Adrenal gland (tissue), 9 donors: ENCODE measurements at regions not wholly inside any gene's neighbourhood (a gene's known extent, or its start where the extent isn't known, plus 50 kb on each side); places are given as distances from the start of the nearest gene placed in this dataset.

Experiments
- DNase-seq, 7 donors: peaks; one replicate each; pipeline ENCODE4 v3.0.0-alpha.2; 2019 to 2020
- H3K27ac ChIP-seq, 5 donors: fragments of 200-600 bp; sonication (generic) in 4 of 5; 1 replicate in 3 of 5; 2 replicates in 2 of 5; pipeline versions ENCODE4 v1.5.1 to v1.8.0; 2016 to 2020; ENCODE audit warnings: mild to moderate bottlenecking in 1 of 5
- H3K27me3 ChIP-seq: fragments of 200-600 bp; 2 replicates; pipeline ENCODE4 v1.8.0; 2021
- H3K36me3 ChIP-seq, 2 donors: fragments of 200-600 bp; replicated peaks in 1 of 2; 1 replicate in 1 of 2; 2 replicates in 1 of 2; pipeline versions ENCODE4 v1.5.1 to v1.8.0; 2018 to 2022
- H3K4me1 ChIP-seq, 2 donors: fragments of 200-600 bp; replicated peaks in 1 of 2; 1 replicate in 1 of 2; 2 replicates in 1 of 2; pipeline versions ENCODE4 v1.5.1 to v1.8.0; 2018 to 2021
- H3K4me3 ChIP-seq, 4 donors: fragments of 200-600 bp; sonication (generic) in 3 of 4; one replicate each; pipeline ENCODE4 v1.5.1; 2016 to 2018
- H3K9me3 ChIP-seq, 3 donors: fragments of 200-600 bp; sonication (generic) in 1 of 3; replicated peaks in 1 of 3; 1 replicate in 2 of 3; 2 replicates in 1 of 3; pipeline versions ENCODE4 v1.5.1 to v1.8.0; 2016 to 2021
- CTCF ChIP-seq, 6 experiments: fragments of 450-650 bp in 4 of 6; fragments of 200-600 bp in 2 of 6; sonication (generic) in 1 of 6; IDR thresholded peaks; 1 replicate in 5 of 6; 2 replicates in 1 of 6; pipeline versions ENCODE4 v1.5.1 to v1.8.0; 2016 to 2021; ENCODE audit warnings: antibody characterized with exemption in 6 of 6, mild to moderate bottlenecking in 2 of 6, moderate library complexity in 1 of 6
- POLR2A ChIP-seq, 2 donors: fragments of 450-650 bp; IDR thresholded peaks; one replicate each; pipeline ENCODE4 v1.6.1; 2017; ENCODE audit warnings: antibody characterized with exemption in 2 of 2, mild to moderate bottlenecking in 2 of 2, moderate library complexity in 1 of 2
- WGBS, 4 donors: extraction: QIAGEN DNeasy Blood & Tissue Kit in 2 of 4; methylation state at CpG; one replicate each; pipeline versions ENCODE4 v1.1.5 to v1.1.7; 2013 to 2017; 5-methylcytosine and 5-hydroxymethylcytosine counted together
- intact Hi-C, 2 donors: fragments of 100-400 bp; cut with DNase I; formaldehyde crosslinking; loops; one replicate each; pipeline versions ENCODE4 v1.14.1 to v1.15.0; 2022 to 2023
- donor health status: healthy with polysubstance abuse.
- donor health status: Bipolar disorder and iron deficiency.
- donor health status: DM: yes; HTN: yes; CAD: no.
- donor health status: DM: no; HTN: no; CAD: no.
- donor health status: DM: no; HTN: no; CAD: no.

GRCh38 chr5:97548739-97549080 lies 365.7 kb upstream of the RIOK2 start:
- H3K9me3 ChIP-seq = no peaks in the 10 kb centered on the region
- no peaks in the 10 kb centered on the region for H3K4me1 ChIP-seq
- H3K27me3 ChIP-seq = no peaks in the 10 kb centered on the region
- intact Hi-C loops = no loop called here
- no peak overlapping the region for H3K4me3 ChIP-seq
- no peak overlapping the region for H3K27ac ChIP-seq
- no peaks in the 10 kb centered on the region for H3K36me3 ChIP-seq
- TF ChIP-seq CTCF (IDR thresholded peaks at IDR 0.05) (no peak), POLR2A (IDR thresholded peaks at IDR 0.05) (no peak)
- DNase-seq = no peak

GRCh38 chr5:97549496-97549895 lies 366.4 kb upstream of the RIOK2 start:
- Histone ChIP-seq H3K36me3 (no peaks in the 10 kb centered on the region), H3K27ac (no peak overlapping the region), H3K27me3 (no peaks in the 10 kb centered on the region), H3K4me1 (no peaks in the 10 kb centered on the region), H3K4me3 (no peak overlapping the region), H3K9me3 (no peaks in the 10 kb centered on the region)
- TF ChIP-seq POLR2A (IDR thresholded peaks at IDR 0.05) (no peak), CTCF (IDR thresholded peaks at IDR 0.05) (no peak)
- intact Hi-C loops = no loop called here
- no peak for DNase-seq
- WGBS, 4 donors = 61 to 70% (median 67%) methylated on average over 4 of the region's 4 CpGs

- no peaks in the 10 kb centered on the region for H3K27me3 ChIP-seq
- no peaks in the 10 kb centered on the region for H3K36me3 ChIP-seq
- H3K4me1 ChIP-seq = no peaks in the 10 kb centered on the region
- DNase-seq = no peak
- no peak for TF ChIP-seq CTCF (IDR thresholded peaks at IDR 0.05)
- TF ChIP-seq POLR2A (IDR thresholded peaks at IDR 0.05) = no peak
- no peaks in the 10 kb centered on the region for H3K9me3 ChIP-seq
- H3K4me3 ChIP-seq = no peak overlapping the region
- intact Hi-C loops = no loop called here
- WGBS, 4 donors = 22 to 54% (median 43%) methylated on average over 1 of the region's 1 CpG
- H3K27ac ChIP-seq = no peak overlapping the region
Observed at GRCh38 chr5:97550164-97550563, 367.1 kb upstream of the RIOK2 start.

- no peak for DNase-seq
- intact Hi-C loops = no loop called here
- Histone ChIP-seq H3K4me1 (no peaks in the 10 kb centered on the region), H3K9me3 (no peaks in the 10 kb centered on the region), H3K27ac (no peak overlapping the region), H3K36me3 (no peaks in the 10 kb centered on the region), H3K4me3 (no peak overlapping the region), H3K27me3 (no peaks in the 10 kb centered on the region)
- 77 to 85% (median 80%) methylated on average over 2 of the region's 2 CpGs for WGBS, 4 donors
- TF ChIP-seq POLR2A (IDR thresholded peaks at IDR 0.05) = no peak
- no peak for TF ChIP-seq CTCF (IDR thresholded peaks at IDR 0.05)
Observed at GRCh38 chr5:97550818-97551217, 367.8 kb upstream of the RIOK2 start.
